Activated T-helper 1 cell treated with Interleukin-2 at 50 U/mL for 16 hours (primary cell): ENCODE measurements at regions not wholly inside any gene's neighbourhood (a gene's known extent, or its start where the extent isn't known, plus 50 kb on each side); places are given as distances from the start of the nearest gene placed in this dataset.
"Not testable (repeated sequence)": the region's sequence is repeated elsewhere in the genome, so short reads cannot be mapped to it uniquely, and the experiment has no call there.

Source experiments
- DNase-seq: peaks from one replicate; pipeline ENCODE4 v3.0.0-alpha.2; 2020; ENCODE audit warnings: low read depth

DNA sequence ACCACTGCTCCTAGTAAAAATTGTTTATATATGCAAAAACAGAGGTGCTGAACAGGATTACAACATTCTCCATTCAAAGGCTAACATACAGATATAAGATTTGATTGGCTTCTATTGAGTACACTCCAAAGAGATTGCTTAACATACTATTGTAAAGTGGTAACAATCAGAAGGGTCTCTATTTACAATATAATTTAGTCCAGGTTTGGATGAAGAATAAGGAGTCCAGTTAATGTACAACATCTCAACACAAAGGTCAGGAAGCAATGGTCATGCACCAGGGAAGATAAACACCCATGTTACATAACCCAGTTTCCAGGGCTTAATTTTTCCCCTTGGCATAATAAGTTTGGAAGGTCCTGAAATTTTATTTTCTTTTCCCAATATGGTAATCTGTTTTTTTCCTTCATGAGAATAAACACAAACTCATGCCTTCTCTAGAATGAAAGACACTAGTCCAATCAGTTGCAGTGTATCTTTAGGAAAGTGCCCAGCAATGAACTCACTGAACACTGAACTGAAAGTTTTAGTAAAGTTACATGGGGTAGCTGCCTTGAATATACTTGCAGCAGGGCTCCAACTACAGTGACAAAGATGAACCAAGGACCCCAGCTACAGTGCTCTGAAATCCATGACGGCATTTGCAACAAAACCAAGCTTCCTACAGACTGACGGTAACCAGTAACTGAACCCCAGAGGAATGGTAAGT lies 255.3 kb upstream of the GJE1 start:
- DNase-seq: no peak

GRCh38 chr6:141874930-141875602 lies 257.7 kb upstream of the GJE1 start:
- no peak for DNase-seq

DNA sequence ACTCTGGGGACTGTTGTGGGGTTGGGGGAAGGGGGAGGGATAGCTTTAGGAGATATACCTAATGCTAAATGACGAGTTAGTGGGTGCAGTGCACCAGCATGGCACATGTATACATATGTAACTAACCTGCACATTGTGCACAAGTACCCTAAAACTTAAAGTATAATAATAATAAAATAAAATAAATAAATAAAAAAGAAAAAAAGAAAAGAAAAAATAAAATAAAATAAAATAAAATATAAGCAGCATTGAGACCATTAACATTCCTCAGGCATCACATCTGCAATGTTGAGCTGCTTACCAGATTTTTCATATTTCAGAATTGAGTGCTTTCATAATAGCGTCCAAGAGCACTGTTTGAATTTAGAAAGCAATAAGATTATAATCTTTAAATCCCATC lies 263.2 kb upstream of the GJE1 start:
- not testable (repeated sequence) for DNase-seq

DNA sequence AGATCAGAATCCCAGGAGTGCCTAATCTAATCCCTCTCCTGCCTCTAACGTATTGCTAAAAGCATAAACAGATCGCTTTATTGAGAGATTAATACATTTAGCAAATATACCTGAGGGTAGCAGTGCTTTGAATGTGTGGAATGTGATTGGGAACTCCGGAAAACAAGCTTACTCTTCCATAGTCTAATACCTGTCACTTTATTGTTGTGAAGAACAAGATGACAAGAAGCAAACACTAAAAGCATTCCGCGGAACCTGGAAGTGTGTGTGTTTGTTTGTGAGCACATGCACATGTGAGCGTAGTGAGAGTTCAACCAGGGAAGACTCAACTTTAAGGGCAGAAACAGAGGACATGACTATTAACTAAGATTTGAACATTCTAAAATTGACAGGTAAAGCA lies 265.0 kb upstream of the GJE1 start:
- DNase-seq: no peak

DNA sequence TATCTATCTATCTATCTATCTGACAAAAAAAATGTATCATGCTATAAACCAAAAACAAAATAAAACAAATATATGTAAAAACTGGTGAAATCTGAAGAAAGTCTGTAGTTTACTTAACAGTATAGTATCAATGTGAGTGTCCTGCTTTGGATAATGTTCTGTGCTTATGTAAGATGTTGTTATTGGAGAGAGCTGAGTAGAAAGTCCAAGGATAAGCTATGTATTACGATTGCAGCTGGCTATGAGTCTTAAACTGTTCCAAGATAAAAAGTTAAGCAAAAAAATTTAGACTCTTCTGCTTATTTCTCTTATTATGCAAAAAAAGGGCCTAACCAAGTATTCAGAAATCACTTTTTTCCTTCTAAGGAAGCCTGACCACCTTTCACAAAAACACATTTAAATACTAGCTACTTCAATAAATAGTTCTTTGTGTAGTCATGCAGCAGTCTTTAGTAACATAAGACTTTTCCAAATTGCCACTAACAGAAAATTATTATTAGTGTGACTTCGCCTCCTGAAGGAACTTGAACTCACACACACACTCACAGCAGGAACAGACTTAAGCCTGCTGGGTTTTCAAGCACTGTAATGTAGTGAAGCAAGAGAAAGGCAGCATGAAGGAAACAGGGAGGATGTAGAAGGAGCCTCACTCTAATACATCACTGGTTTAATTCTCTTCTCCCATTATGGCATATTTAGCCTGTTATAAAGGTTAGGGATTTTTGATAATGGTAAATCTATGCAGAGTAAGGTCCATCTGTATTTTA lies 265.8 kb upstream of the GJE1 start:
- DNase-seq: no peak

DNA sequence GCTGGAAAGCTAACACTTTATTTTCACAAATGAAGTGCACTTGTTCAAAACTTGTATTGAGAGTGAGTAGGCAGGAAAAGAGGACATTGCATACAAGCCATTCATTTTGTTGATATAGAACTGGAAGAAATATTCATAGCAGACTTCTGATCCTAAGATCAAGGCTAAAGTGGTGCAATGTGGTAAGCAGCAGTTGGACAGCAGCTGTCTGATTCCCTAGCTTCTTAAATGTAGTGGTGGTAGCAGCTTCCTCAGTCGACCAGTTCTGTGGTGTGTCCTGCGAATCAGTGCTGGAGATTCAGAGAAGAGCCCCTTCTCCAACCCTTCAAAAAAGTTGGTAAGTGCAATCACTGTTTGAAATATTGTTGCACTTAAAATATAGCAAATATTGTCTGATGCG lies 281.7 kb upstream of the GJE1 start:
- DNase-seq: no peak

DNA sequence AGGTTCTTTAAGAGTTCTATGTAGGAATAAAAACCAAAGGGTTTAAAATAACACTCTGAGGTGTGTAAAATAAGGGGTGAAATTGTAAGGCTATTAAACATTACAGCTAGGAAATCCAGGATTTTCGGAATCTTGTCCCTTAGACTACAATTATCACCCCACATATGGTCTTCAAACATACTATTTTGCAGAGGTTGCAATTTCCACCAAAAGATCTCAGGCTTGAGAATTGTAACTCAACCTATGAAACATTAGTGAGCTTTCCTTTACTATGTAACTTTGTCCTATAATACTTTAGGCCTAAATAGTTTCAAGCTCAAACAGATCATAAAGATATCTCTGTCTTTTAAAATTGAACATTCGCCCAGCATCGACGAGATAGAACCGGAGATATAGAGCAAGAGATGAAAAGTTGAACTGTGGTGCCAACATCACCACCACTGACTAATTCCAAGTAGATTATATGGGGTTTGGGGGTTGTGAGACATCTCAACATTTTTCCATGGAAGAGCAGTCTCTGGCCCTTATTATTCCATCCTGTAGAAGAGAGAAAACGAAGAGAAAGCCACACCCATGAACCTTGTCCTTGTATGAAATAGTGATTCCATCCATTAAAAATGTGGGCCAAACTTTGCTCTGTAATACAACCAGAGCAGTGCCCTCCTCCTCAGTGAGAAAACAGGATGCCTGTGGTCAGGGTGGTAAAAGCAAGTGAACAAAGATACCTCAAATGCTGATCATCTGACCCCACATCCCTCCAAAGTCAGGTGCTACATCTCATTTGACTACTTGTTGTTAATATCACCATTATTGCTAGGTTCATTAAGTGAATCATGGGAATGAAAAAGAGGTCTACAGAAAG lies 284.5 kb upstream of the GJE1 start:
- DNase-seq: no peak

GRCh38 chr6:141846639-141847038 lies 286.1 kb upstream of the GJE1 start:
- DNase-seq: no peak

GRCh38 chr6:141843178-141843834 lies 289.4 kb upstream of the GJE1 start:
- DNase-seq: no peak

DNA sequence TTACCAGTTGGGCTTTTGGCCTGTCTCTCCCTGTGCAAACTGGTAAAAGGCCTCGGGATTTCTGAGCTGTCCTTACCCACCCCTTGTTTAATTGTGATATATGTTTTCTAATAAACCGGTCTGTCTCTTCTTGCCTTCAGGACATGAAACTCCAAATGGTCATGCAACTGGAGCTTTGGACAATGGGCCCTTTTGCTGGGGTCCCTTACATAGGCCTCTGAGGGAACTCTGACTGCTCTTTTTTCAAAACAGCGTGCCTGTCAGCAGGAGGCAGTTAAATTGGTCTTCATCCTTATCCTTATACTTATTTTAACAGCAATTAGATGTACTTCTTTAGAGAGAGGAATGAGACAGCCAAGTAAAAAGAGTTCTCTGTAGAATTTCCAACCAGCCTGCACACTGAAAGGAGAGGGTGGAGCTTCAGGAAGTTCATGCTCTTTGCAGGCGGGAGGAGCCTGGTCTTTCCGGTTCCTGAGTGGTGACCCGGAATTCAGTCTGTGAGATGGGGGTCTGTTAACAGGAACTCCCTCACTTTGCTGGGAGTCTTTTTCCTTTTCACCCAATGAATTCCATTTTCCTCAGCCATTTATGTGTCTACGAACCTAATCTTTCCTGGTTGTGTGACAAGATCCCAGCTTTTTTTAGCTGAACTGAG lies 299.6 kb upstream of the GJE1 start:
- DNase-seq: no peak

- no peak for DNase-seq
Measured at GRCh38 chr6:141830530-141830929, 302.2 kb upstream of the GJE1 start.

- no peak for DNase-seq
Measured at GRCh38 chr6:141829566-141830360, 303.0 kb upstream of the GJE1 start.

DNA sequence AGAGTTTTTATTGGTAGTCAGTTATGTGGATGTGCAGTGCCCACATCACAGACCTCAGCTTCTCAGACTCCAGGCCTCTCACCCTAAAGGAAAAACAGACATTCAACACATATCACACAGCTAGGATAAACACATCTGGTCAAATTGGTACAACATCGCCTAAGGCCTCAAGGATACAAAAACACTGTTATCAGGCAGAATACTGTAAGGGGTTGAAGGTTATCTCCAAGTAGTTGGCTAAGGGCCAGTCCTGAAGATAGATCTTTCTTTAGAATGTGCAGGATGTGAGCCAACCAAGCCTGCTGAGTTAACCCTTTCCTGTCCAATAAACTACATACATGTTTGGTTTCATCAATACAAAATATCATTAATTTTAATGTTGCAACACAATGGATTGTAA lies 308.4 kb upstream of the GJE1 start:
- DNase-seq: no peak

DNA sequence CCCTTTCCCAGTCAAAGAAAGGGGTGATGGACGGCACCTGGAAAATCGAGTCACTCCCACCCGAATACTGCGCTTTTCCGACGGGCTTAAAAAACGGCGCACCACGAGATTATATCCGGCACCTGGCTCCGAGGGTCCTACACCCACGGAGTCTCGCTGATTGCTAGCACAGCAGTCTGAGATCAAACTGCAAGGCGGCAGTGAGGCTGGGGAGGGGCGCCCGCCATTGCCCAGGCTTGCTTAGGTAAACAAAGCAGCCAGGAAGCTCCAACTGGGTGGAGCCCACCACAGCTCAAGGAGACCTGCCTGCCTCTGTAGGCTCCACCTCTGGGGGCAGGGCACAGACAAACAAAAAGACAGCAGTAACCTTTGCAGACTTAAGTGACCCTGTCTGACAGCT lies 317.7 kb upstream of the GJE1 start:
- DNase-seq: not testable (repeated sequence)

- no peak for DNase-seq
Measured at GRCh38 chr6:141809901-141810300, 322.8 kb upstream of the GJE1 start.

- no peak for DNase-seq
Measured at GRCh38 chr6:141808662-141809061, 324.1 kb upstream of the GJE1 start.

- not testable (repeated sequence) for DNase-seq
Measured at GRCh38 chr6:141800973-141801372, 331.8 kb upstream of the GJE1 start.

DNA sequence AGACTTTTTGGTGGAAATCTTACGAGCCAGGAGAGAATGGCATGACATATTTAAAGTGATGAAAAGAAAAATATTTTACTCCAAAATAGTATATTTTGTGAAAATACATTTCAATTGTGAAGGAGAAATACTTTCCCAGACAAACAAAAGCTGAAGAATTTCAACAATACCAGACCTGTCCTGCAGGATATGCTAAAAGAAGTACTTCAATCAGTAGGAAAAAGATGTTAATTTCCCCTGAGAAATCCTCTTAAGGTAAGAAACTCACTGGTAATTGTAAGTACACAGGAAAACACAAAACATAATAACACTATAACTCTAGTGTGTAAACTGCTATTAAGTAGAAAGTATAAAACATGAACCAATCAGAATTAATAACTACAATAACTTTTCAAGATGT lies 341.8 kb upstream of the GJE1 start:
- DNase-seq: no peak

DNA sequence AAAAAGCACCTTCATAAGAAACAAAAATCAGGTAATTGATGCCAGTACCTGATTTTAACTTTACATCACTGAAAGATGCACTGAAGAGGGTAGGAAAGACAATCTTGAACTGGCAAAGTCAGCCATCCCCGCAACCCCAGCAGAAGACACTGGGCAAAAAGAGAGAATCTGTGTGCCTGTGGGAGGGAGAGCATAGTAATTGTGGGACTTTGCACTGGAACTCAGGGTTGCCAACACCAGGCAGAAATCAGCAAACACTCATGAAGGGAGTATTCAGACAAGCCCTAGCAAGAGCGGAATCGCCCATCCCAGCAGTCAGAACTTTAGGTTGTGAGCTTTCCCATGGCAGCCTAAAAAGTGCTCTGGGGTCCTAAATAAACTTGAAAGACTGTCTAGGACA lies 344.6 kb upstream of the GJE1 start:
- no peak for DNase-seq

DNA sequence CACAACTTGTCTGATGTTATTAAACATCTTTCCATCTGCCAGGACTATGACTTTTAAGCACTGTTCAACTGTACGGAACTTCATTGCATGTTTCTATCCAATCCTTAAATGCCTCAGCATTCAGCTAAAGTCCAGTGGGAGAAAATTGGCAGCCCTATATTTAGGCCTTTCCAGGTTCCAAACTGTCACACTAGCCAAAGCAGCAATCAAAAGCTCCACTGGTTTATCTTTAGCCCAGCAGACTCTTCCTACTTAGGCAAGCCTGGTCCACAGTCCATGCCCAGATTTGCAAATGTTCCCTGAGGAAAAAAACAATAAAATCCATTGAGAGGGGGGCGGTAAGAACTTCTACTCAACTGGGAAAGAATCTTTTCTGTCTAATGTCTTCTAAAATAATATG lies 349.1 kb upstream of the GJE1 start:
- DNase-seq: no peak
